Transverse colon (tissue), 3 donors: ENCODE measurements at regions not wholly inside any gene's neighbourhood (a gene's known extent, or its start where the extent isn't known, plus 50 kb on each side); places are given as distances from the start of the nearest gene placed in this dataset.

Experiments used
- EP300 ChIP-seq: sonication (generic); formaldehyde crosslinking; IDR thresholded peaks from one replicate; pipeline ENCODE4 v1.6.1; 2017; ENCODE audit warnings: antibody characterized with exemption, low read depth
- TF ChIP-seq, protein P1 (sequence below), 5 experiments: fragments of 200-600 bp in 3 of 5; fragments of 450-650 bp in 2 of 5; sonication (generic) in 3 of 5; IDR thresholded peaks; 1 replicate in 2 of 5; 2 replicates in 3 of 5; pipeline ENCODE4 v1.5.1; 2016 to 2017; ENCODE audit warnings: antibody characterized with exemption in 5 of 5, inconsistent platforms in 3 of 5, mild to moderate bottlenecking in 2 of 5, moderate library complexity in 1 of 5

DNA sequence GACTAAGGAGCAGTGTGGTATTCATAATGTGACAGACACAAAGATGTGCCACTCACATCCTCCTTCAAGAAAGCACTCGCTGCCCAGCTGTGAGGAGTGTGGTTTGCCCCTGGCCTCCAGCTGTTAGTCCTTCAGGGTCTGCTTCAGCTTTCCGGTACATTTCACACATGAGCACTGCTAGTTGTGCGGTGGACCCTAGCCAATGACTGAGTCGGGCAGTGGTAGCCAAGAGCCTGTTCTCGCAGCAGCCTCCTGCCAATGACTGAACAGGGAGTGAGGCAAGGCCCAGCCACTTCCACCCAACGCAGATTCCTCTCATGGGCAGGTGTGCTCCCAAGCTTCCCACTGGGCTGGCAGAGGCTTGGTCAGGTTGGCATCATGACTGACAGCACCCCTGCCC is 254.3 kb downstream of the RBM43 start:
- TF ChIP-seq, protein P1, sequence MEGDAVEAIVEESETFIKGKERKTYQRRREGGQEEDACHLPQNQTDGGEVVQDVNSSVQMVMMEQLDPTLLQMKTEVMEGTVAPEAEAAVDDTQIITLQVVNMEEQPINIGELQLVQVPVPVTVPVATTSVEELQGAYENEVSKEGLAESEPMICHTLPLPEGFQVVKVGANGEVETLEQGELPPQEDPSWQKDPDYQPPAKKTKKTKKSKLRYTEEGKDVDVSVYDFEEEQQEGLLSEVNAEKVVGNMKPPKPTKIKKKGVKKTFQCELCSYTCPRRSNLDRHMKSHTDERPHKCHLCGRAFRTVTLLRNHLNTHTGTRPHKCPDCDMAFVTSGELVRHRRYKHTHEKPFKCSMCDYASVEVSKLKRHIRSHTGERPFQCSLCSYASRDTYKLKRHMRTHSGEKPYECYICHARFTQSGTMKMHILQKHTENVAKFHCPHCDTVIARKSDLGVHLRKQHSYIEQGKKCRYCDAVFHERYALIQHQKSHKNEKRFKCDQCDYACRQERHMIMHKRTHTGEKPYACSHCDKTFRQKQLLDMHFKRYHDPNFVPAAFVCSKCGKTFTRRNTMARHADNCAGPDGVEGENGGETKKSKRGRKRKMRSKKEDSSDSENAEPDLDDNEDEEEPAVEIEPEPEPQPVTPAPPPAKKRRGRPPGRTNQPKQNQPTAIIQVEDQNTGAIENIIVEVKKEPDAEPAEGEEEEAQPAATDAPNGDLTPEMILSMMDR (IDR thresholded peaks at IDR 0.05) = no peak
- TF ChIP-seq EP300 = no peak
